ENCODE measurements at regions not wholly inside any gene's neighbourhood (a gene's known extent, or its start where the extent isn't known, plus 50 kb on each side); places are given as distances from the start of the nearest gene placed in this dataset.

- Histone ChIP-seq H3K79me1 (ENCODE audit: low read depth, low read length) (no peaks in the 10 kb centered on the region), H3K4me2 (ENCODE audit: insufficient read depth in 1 of 2, low read depth in 2 of 2, low read length in 2 of 2) (no peak overlapping the region), H2BK20ac (ENCODE audit: low read length) (no peak overlapping the region), H3K79me2 (ENCODE audit: control insufficient read depth in 1 of 2, insufficient read depth in 2 of 2, low read length in 2 of 2) (no peaks in the 10 kb centered on the region), H3K4me3 (ENCODE audit: extremely low read depth in 1 of 4, insufficient read depth in 2 of 4, low read depth in 3 of 4, low read length in 4 of 4) (no peak overlapping the region), H3K27me3 (replicated peaks in 1 of 4; ENCODE audit: control insufficient read depth in 3 of 4, extremely low read depth in 1 of 4, insufficient read depth in 3 of 4, low read length in 3 of 4) (no peaks in the 10 kb centered on the region), H2BK15ac (ENCODE audit: low read length) (no peak overlapping the region), H4K20me1 (replicated peaks in 1 of 2; ENCODE audit: control insufficient read depth in 1 of 2, insufficient read depth in 2 of 2, low read length in 2 of 2) (no peaks in the 10 kb centered on the region), H3K23ac (ENCODE audit: insufficient read length) (no peak overlapping the region), H4K5ac (ENCODE audit: insufficient read length, low read depth, low read length) (no peak overlapping the region), H3K27ac (ENCODE audit: low read depth, low read length) (no peak overlapping the region), H3K14ac (ENCODE audit: insufficient read length) (no peak overlapping the region), H2BK12ac (ENCODE audit: low read depth, low read length) (no peak overlapping the region), H3K18ac (ENCODE audit: extremely low read depth, low read length) (no peak overlapping the region), H3K4ac (replicated peaks; ENCODE audit: insufficient read length, low read depth, low read length) (no peak overlapping the region), H3K36me3 (ENCODE audit: control insufficient read depth in 2 of 4, insufficient read depth in 4 of 4, low read length in 3 of 4) (no peaks in the 10 kb centered on the region), H4K91ac (replicated peaks; ENCODE audit: insufficient read length, low read length) (no peak overlapping the region), H3K4me1 (replicated peaks in 1 of 4; ENCODE audit: control insufficient read depth in 3 of 4, insufficient read depth in 4 of 4, low read length in 3 of 4) (no peaks in the 10 kb centered on the region), H4K8ac (ENCODE audit: extremely low read depth, insufficient read depth, low read length) (no peak overlapping the region), H2AFZ (ENCODE audit: low read length) (no peak overlapping the region), H3K9ac (replicated peaks in 1 of 4; ENCODE audit: extremely low read depth in 1 of 4, low read depth in 3 of 4, low read length in 3 of 4) (no peak overlapping the region), H2BK120ac (replicated peaks; ENCODE audit: low read depth, low read length) (no peak overlapping the region), H3K9me3 (ENCODE audit: insufficient read depth in 2 of 2, low read depth in 1 of 2, low read length in 1 of 2) (no peaks in the 10 kb centered on the region), H2AK5ac (ENCODE audit: low read depth, low read length) (no peak overlapping the region), H2BK5ac (ENCODE audit: low read depth, low read length) (no peak overlapping the region), H3K56ac (replicated peaks; ENCODE audit: insufficient read length, low read depth, low read length) (no peak overlapping the region), H3K23me2 (ENCODE audit: low read depth, low read length) (no peaks in the 10 kb centered on the region)
- TF ChIP-seq CHD2 (IDR thresholded peaks at IDR 0.05; ENCODE audit: low read length) = no peak
- TF ChIP-seq JUND (IDR thresholded peaks at IDR 0.05; ENCODE audit: low read length) = no peak
- TF ChIP-seq EP300 (IDR thresholded peaks at IDR 0.05; ENCODE audit: borderline replicate concordance in 1 of 2, low read depth in 2 of 2, low read length in 2 of 2) = no peak
- TF ChIP-seq JUN (IDR thresholded peaks at IDR 0.05; ENCODE audit: low read depth, low read length) = no peak
- TF ChIP-seq SIRT6 (IDR thresholded peaks at IDR 0.05; ENCODE audit: low read length) = no peak
- no peak for TF ChIP-seq EZH2 (IDR thresholded peaks at IDR 0.05; ENCODE audit: low read depth, low read length, severe bottlenecking)
- TF ChIP-seq SUZ12 (IDR thresholded peaks at IDR 0.05; ENCODE audit: low read length) = no peak
- no peak for TF ChIP-seq TBP (IDR thresholded peaks at IDR 0.05; ENCODE audit: low read depth, low read length)
- no peak for TF ChIP-seq EGR1 (IDR thresholded peaks at IDR 0.05; ENCODE audit: borderline replicate concordance, low read depth, low read length)
- no peak for TF ChIP-seq NANOG (IDR thresholded peaks at IDR 0.05; ENCODE audit: insufficient read depth, low read depth, low read length, poor library complexity, severe bottlenecking)
- no peak for TF ChIP-seq SRF (IDR thresholded peaks at IDR 0.05; ENCODE audit: low read depth, low read length)
- no peak for TF ChIP-seq KDM1A (IDR thresholded peaks at IDR 0.05; ENCODE audit: borderline replicate concordance, low read length)
- no peak for TF ChIP-seq RNF2 (IDR thresholded peaks at IDR 0.05; ENCODE audit: borderline replicate concordance, low read depth, low read length, missing control alignments, poor library complexity, severe bottlenecking)
- 97% methylated on average over 4 of the region's 4 CpGs; no CpG with 5 or more reads in 1 of the 2 experiments for whole genome bisulfite sequencing, 2 experiments (ENCODE audit: extremely low coverage in 1 of 2, insufficient coverage in 1 of 2, insufficient read length in 1 of 2, insufficient replicate concordance in 2 of 2, low coverage in 1 of 2, low lambda C conversion rate in 2 of 2, missing lambda C conversion rate in 1 of 2)
- FAIRE-seq (no peak), DNase-seq (ENCODE audit: low read depth in 1 of 2, low spot score in 2 of 2) (no peak)
- POLR2A ChIA-PET (ENCODE audit: partially characterized antibody) = no interaction called here
- CTCF ChIA-PET (ENCODE audit: partially characterized antibody) = interaction anchor here (1.5 kb wide), 1 partner anchor 75 kb away, joined by 4 read pairs; no protein-coding TSS in a partner anchor
Measured at GRCh38 chr5:97608501-97608900, 425.5 kb upstream of the RIOK2 start.

Data from H1 (cell line).